CD4-positive, alpha-beta T cell treated with Interleukin-4 for 4 hours (primary cell): ENCODE measurements at regions not wholly inside any gene's neighbourhood (a gene's known extent, or its start where the extent isn't known, plus 50 kb on each side); places are given as distances from the start of the nearest gene placed in this dataset.

Experiments used
- DNase-seq: peaks from one replicate; pipeline ENCODE4 v3.0.0-alpha.2; 2020

- DNase-seq, result no peak
Observed at GRCh38 chr10:43702213-43702935, 53.7 kb upstream of the ZNF32 start.

- no peak for DNase-seq
Observed at GRCh38 chr10:43701295-43701694, 52.6 kb upstream of the ZNF32 start.

GRCh38 chr10:43700306-43700705 is 51.6 kb upstream of the ZNF32 start:
- no peak for DNase-seq

- DNase-seq, result no peak
Observed at GRCh38 chr10:43699516-43699915, 50.8 kb upstream of the ZNF32 start.
